IMR-90 (cell line): ENCODE measurements at regions not wholly inside any gene's neighbourhood (a gene's known extent, or its start where the extent isn't known, plus 50 kb on each side); places are given as distances from the start of the nearest gene placed in this dataset.

Experiments
- ATAC-seq: fragments of 200-7000 bp; cut with Tn5 transposase; 2 replicates; pipeline ENCODE4 v1.9.1; 2020; ENCODE audit warnings: low read depth, mild to moderate bottlenecking, moderate library complexity
- BruUV-seq: library from RNA; stranded (reverse); fragments of 400-500 nt; replicated peaks from 2 replicates; lab custom pipeline; 2021; lab: Mats Ljungman, UMichigan
- CTCF ChIA-PET: fragments of 300-600 bp; formaldehyde crosslinking; extraction: SDS; loops from one replicate; lab custom pipeline; 2021; ENCODE audit warnings: antibody characterized with exemption; lab: Yijun Ruan, JAX
- POLR2A ChIA-PET: fragments of 300-600 bp; sonication (Branson Sonifier 250); formaldehyde crosslinking; loops from one replicate; lab custom pipeline; 2022; ENCODE audit warnings: antibody characterized with exemption; ENCODE audit not compliant: unreplicated experiment; lab: Charles Lee
- DNase-seq: peaks from one replicate; pipeline ENCODE4 v3.0.0; 2013
- H2AFZ ChIP-seq: replicated peaks from 2 replicates; pipeline ENCODE3; 2013; ENCODE audit warnings: low read length, mild to moderate bottlenecking; ENCODE audit not compliant: poor library complexity
- H2AK5ac ChIP-seq: 2 replicates; pipeline ENCODE4 v1.6.1; 2013; ENCODE audit warnings: low read depth, low read length, inconsistent platforms
- H2AK9ac ChIP-seq: replicated peaks from 2 replicates; pipeline ENCODE3; 2013; ENCODE audit warnings: mild to moderate bottlenecking, low read depth, low read length, moderate library complexity; ENCODE audit not compliant: poor library complexity
- H2BK120ac ChIP-seq: 2 replicates; pipeline ENCODE4 v1.6.1; 2013; ENCODE audit warnings: low read depth, low read length, inconsistent platforms
- H2BK15ac ChIP-seq: 3 replicates; pipeline ENCODE4 v1.6.1; 2013; ENCODE audit warnings: low read depth, low read length, inconsistent platforms
- H2BK20ac ChIP-seq: 2 replicates; pipeline ENCODE4 v1.6.1; 2013; ENCODE audit warnings: low read depth, mild to moderate bottlenecking, inconsistent platforms, low read length, moderate library complexity
- H2BK5ac ChIP-seq: 2 replicates; pipeline ENCODE4 v1.6.1; 2013; ENCODE audit warnings: mild to moderate bottlenecking, low read depth, low read length, inconsistent platforms; ENCODE audit not compliant: poor library complexity, severe bottlenecking
- H3K14ac ChIP-seq: replicated peaks from 2 replicates; pipeline ENCODE4 v1.6.1; 2013; ENCODE audit warnings: low read depth, low read length, inconsistent platforms
- H3K18ac ChIP-seq: 2 replicates; pipeline ENCODE4 v1.6.1; 2013; ENCODE audit warnings: low read depth, low read length, control low read depth
- H3K23ac ChIP-seq: 2 replicates; pipeline ENCODE4 v1.6.1; 2013; ENCODE audit warnings: low read depth, low read length, inconsistent platforms
- H3K27ac ChIP-seq: 2 replicates; pipeline ENCODE4 v1.5.1; 2013; ENCODE audit warnings: mild to moderate bottlenecking, control low read depth, low read length; ENCODE audit not compliant: insufficient read depth
- H3K27me3 ChIP-seq: 2 replicates; pipeline ENCODE4 v1.6.1; 2013; ENCODE audit warnings: low read length; ENCODE audit not compliant: control insufficient read depth, insufficient read depth
- H3K36me3 ChIP-seq: 2 replicates; pipeline ENCODE4 v1.6.1; 2013; ENCODE audit warnings: low read length, mixed read lengths; ENCODE audit not compliant: control insufficient read depth, insufficient read depth
- H3K4ac ChIP-seq: 2 replicates; pipeline ENCODE4 v1.6.1; 2013; ENCODE audit warnings: low read depth, low read length, inconsistent platforms
- H3K4me1 ChIP-seq: 2 replicates; pipeline ENCODE4 v1.6.1; 2013; ENCODE audit warnings: low read length, mixed read lengths; ENCODE audit not compliant: control insufficient read depth, insufficient read depth
- H3K4me2 ChIP-seq: 2 replicates; pipeline ENCODE4 v1.6.1; 2013; ENCODE audit warnings: low read depth, mild to moderate bottlenecking, control low read depth, low read length, moderate library complexity
- H3K4me3 ChIP-seq: 2 replicates; pipeline ENCODE4 v1.5.1; 2013; ENCODE audit warnings: low read depth, mild to moderate bottlenecking, control low read depth, low read length, moderate library complexity; ENCODE audit not compliant: insufficient read depth
- H3K56ac ChIP-seq: 2 replicates; pipeline ENCODE4 v1.6.1; 2013; ENCODE audit warnings: low read length, inconsistent platforms; ENCODE audit not compliant: insufficient read depth; ENCODE audit errors: extremely low read depth
- H3K79me1 ChIP-seq, 2 experiments: 2 replicates each; pipeline ENCODE4 v1.6.1; 2013; ENCODE audit warnings: low read length in 2 of 2, inconsistent platforms in 1 of 2, low read depth in 1 of 2
- H3K9ac ChIP-seq: 2 replicates; pipeline ENCODE4 v1.6.1; 2013; ENCODE audit warnings: low read depth, low read length, control low read depth
- H3K9me1 ChIP-seq: 2 replicates; pipeline ENCODE4 v1.6.1; 2013; ENCODE audit warnings: low read length, inconsistent platforms; ENCODE audit not compliant: insufficient read depth
- H3K9me3 ChIP-seq: 2 replicates; pipeline ENCODE4 v1.6.1; 2013; ENCODE audit warnings: low read length; ENCODE audit not compliant: control insufficient read depth, insufficient read depth
- H4K20me1 ChIP-seq: 2 replicates; pipeline ENCODE4 v1.6.1; 2013; ENCODE audit warnings: low read length, inconsistent platforms; ENCODE audit not compliant: insufficient read depth
- H4K5ac ChIP-seq: 2 replicates; pipeline ENCODE4 v1.6.1; 2013; ENCODE audit warnings: mild to moderate bottlenecking, low read depth, low read length, control low read depth
- H4K8ac ChIP-seq, 2 experiments: 2 replicates each; pipeline ENCODE4 v1.6.1; 2013; ENCODE audit warnings: low read depth in 2 of 2, low read length in 2 of 2, control low read depth in 1 of 2, inconsistent platforms in 1 of 2
- H4K91ac ChIP-seq: 2 replicates; pipeline ENCODE4 v1.6.1; 2013; ENCODE audit warnings: low read depth, low read length, inconsistent platforms; ENCODE audit not compliant: insufficient read depth
- BHLHE40 ChIP-seq: fragments of 150-350 bp; IDR thresholded peaks from 2 replicates; pipeline ENCODE4 v1.6.1; 2016; ENCODE audit warnings: mild to moderate bottlenecking, low read depth, low read length
- CTCF ChIP-seq: conservative IDR thresholded peaks from 2 replicates; pipeline ENCODE4 v1.5.1; 2012; ENCODE audit warnings: mild to moderate bottlenecking, low read depth, low read length, improper control_type of control experiment
- ELK1 ChIP-seq: fragments of 150-350 bp; IDR thresholded peaks from 2 replicates; pipeline ENCODE4 v1.6.1; 2016; ENCODE audit warnings: low read depth, mild to moderate bottlenecking, low read length, moderate library complexity, borderline replicate concordance
- MAZ ChIP-seq: IDR thresholded peaks from 2 replicates; pipeline ENCODE4 v1.6.1; 2012; ENCODE audit warnings: low read depth, mild to moderate bottlenecking, low read length, improper control_type of control experiment, moderate library complexity, borderline replicate concordance
- NFE2L2 ChIP-seq: fragments of 150-350 bp; IDR thresholded peaks from 2 replicates; pipeline ENCODE4 v1.6.1; 2016; ENCODE audit warnings: low read depth, mild to moderate bottlenecking, low read length
- RAD21 ChIP-seq: IDR thresholded peaks from 2 replicates; pipeline ENCODE4 v1.6.1; 2012; ENCODE audit warnings: low read length, improper control_type of control experiment
- USF2 ChIP-seq: fragments of 150-350 bp; IDR thresholded peaks from 2 replicates; pipeline ENCODE4 v1.6.1; 2017; ENCODE audit warnings: mild to moderate bottlenecking, antibody characterized with exemption, low read length, low read depth
- dilution Hi-C: fragments of 300-500 bp; cut with HindIII; formaldehyde crosslinking; loops from one replicate; pipeline ENCODE4 v1.14.3; 2018; ENCODE audit warnings: low sequenced_read_pairs; ENCODE audit not compliant: unreplicated experiment
- in situ Hi-C: fragments of 300-500 bp; cut with MboI; formaldehyde crosslinking; loops from 3 replicates; pipeline ENCODE4 v1.14.3; 2019; ENCODE audit warnings: low sequenced_read_pairs, inconsistent platforms, mixed read lengths
- intact Hi-C: fragments of 100-400 bp; cut with micrococcal nuclease; formaldehyde crosslinking; loops from 2 replicates; pipeline ENCODE4 v1.10.0; 2022

- no peak overlapping the region for H3K4me3 ChIP-seq
- H2AK5ac ChIP-seq, result no peak overlapping the region
- no peak overlapping the region for H2BK5ac ChIP-seq
- no peak overlapping the region for H2BK15ac ChIP-seq
- no peaks in the 10 kb centered on the region for H3K9me3 ChIP-seq
- H2AFZ ChIP-seq, result no peak overlapping the region
- H3K23ac ChIP-seq, result no peak overlapping the region
- no peak overlapping the region for H4K8ac ChIP-seq
- no peak overlapping the region for H4K91ac ChIP-seq
- H4K5ac ChIP-seq, result no peak overlapping the region
- no peaks in the 10 kb centered on the region for H3K4me1 ChIP-seq
- intact Hi-C loops (no loop called here), in situ Hi-C loops (no loop called here), dilution Hi-C loops (no loop called here)
- H3K27ac ChIP-seq, result no peak overlapping the region
- H3K9ac ChIP-seq, result no peak overlapping the region
- no peak for TF ChIP-seq NFE2L2
- TF ChIP-seq BHLHE40, result no peak
- no peak for TF ChIP-seq MAZ
- no peak for TF ChIP-seq ELK1
- TF ChIP-seq RAD21, result no peak
- TF ChIP-seq USF2, result no peak
- TF ChIP-seq CTCF, result no peak
- H3K4ac ChIP-seq, result no peak overlapping the region
- ATAC-seq, result no peak
- no peaks in the 10 kb centered on the region for H4K20me1 ChIP-seq
- H3K14ac ChIP-seq, result no peak overlapping the region
- H2BK20ac ChIP-seq, result no peak overlapping the region
- no peak overlapping the region for H2AK9ac ChIP-seq
- no peak overlapping the region for H3K56ac ChIP-seq
- no peak overlapping the region for H2BK120ac ChIP-seq
- no peaks in the 10 kb centered on the region for H3K9me1 ChIP-seq
- no peak for DNase-seq
- no TSS peak for BruUV-seq
- H3K4me2 ChIP-seq, result no peak overlapping the region
- no peaks in the 10 kb centered on the region for H3K79me1 ChIP-seq
- POLR2A ChIA-PET, result no interaction called here
- CTCF ChIA-PET, result no interaction called here
- H3K27me3 ChIP-seq, result no peaks in the 10 kb centered on the region
- H3K36me3 ChIP-seq, result no peaks in the 10 kb centered on the region
- H3K18ac ChIP-seq, result no peak overlapping the region
Measured at GRCh38 chr9:26477963-26478362, 414.6 kb downstream of the CAAP1 start.
